ENCODE measurements at regions not wholly inside any gene's neighbourhood (a gene's known extent, or its start where the extent isn't known, plus 50 kb on each side); places are given as distances from the start of the nearest gene placed in this dataset.
A peak's percentile ranks its signal among the peaks of the same experiment; 100 is the strongest.

DNA sequence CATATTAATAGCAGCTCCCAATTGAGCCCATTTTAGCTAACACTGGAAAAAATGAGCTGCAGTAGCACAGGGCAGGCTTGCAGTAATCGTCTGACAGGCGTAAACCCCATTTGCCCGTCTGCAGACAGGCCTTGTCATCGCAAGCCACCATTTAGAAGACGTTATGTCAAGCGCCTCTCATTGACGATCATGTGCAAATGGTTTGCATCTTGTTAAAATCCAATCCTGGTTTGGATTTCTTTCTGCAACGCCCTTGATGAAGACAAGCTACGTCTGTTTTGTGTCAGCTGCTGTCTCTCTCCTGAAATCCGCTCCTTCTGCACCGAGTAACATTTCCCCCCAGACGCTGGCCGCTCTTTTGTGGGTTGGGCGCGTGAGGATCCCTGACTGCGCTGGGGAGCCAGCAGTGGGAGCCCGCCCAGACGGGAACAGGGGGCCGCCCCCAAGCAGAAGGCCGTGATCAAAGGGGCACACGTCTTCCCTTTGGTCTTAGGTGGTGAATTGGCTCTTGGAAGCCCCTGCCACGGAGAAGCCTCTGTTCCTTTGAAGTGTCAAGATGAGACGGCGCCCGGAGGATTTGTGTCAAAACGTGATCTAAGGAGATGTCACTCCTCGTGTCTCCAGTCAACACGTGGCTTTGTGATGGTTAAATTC lies 84.2 kb upstream of the GPC1 start:
- peak in 1 of 2 donors; percentile 40 for DNase-seq (ENCODE audit: low read depth in 2 of 2)
- H3K4me3 ChIP-seq (replicated peaks in 1 of 2; ENCODE audit: low read depth in 2 of 2, low read length in 2 of 2), result no peak overlapping the region
- TF ChIP-seq, protein P1, sequence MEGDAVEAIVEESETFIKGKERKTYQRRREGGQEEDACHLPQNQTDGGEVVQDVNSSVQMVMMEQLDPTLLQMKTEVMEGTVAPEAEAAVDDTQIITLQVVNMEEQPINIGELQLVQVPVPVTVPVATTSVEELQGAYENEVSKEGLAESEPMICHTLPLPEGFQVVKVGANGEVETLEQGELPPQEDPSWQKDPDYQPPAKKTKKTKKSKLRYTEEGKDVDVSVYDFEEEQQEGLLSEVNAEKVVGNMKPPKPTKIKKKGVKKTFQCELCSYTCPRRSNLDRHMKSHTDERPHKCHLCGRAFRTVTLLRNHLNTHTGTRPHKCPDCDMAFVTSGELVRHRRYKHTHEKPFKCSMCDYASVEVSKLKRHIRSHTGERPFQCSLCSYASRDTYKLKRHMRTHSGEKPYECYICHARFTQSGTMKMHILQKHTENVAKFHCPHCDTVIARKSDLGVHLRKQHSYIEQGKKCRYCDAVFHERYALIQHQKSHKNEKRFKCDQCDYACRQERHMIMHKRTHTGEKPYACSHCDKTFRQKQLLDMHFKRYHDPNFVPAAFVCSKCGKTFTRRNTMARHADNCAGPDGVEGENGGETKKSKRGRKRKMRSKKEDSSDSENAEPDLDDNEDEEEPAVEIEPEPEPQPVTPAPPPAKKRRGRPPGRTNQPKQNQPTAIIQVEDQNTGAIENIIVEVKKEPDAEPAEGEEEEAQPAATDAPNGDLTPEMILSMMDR (IDR thresholded peaks at IDR 0.05; ENCODE audit: low read depth, low read length), result no peak

DNA sequence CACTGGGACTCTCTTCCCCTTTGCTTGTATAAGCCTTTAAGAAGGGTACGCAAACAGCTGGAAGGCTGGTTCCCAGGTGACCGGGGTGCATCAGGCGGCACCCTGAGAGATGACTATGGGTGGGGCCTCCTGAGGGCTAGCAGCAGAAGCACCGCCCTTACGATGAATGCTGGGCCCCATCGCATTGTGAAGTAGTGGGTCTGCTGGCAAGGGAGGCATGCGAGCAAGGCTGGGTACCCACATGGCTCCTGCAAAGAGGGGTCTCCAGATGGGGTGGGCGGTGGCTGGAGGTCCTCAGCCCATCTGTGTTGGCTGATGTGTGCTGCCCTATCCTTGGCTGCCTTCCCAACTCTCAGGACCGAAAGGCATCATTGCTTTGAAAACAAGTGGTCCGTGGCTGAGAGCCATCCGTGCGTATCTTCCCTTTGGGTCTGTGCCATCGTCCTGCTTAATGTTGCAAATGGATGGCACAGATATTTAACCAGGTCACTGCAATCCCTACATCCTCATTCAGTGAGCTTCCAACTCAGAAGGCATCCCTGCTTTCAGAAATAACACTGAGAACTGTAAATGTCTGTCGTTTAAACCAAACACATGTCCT lies 83.5 kb upstream of the GPC1 start:
- DNase-seq (ENCODE audit: low read depth in 2 of 2), result no peak
- H3K4me3 ChIP-seq (replicated peaks in 1 of 2; ENCODE audit: low read depth in 2 of 2, low read length in 2 of 2), result no peak overlapping the region
- TF ChIP-seq, protein P1 (IDR thresholded peaks at IDR 0.05; ENCODE audit: low read depth, low read length), result no peak

DNA sequence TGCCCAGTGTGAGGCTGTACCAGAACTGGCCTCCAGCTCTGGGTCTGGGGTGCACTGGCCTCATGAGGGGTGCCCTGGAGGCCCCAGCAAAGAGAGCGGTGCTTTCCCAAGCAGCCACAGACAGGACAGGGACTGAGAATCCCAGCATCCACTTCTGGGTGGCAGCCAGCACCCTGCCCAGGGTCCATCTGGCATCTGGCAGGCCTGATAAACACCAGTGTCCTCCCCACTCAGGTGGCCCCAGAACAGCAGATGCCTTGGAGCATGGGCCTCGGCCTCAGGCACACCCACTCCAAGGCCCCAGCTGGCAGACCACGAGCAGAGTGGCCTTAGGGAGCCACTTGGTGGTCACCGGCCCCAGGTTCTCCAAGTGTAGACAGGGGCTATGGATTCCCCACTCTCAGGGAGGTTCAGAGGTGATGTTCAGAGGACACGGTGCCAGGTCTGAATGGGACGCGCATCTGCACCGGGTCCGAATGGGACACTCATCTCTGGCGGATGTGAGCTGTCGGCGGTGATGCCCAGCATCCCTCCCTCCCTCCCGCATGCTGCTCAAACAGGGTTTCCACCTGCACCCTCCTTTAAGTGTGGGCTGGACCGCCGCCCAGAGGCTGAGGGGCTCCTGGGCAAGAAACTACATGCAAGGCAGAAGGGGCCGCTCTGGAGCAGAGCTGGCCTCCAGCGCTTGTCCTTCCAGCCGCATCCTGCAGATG lies 82.2 kb upstream of the GPC1 start:
- DNase-seq (ENCODE audit: low read depth in 2 of 2), result no peak
- H3K4me3 ChIP-seq (replicated peaks in 1 of 2; ENCODE audit: low read depth in 2 of 2, low read length in 2 of 2), result no peak overlapping the region
- TF ChIP-seq, protein P1 (IDR thresholded peaks at IDR 0.05; ENCODE audit: low read depth, low read length), result no peak

DNA sequence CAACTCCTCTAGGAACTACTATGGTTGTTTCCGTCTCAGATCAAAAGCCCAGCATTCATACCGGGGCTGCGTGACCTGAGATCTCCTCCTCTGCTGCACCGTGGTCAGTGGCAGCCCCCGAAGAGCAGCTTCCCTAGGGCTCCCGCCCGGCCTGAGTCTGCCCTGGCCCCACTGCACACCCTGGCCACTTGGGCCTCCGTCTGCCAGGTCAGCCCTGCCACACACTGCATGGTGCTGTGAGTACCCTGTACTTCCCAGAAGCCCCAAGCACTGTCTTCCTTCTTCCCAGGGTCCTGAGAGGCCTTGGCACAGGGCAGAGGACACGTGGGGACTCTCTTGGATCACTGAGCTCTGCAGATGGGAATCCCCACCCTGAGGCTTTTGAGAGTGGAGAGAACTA lies 81.5 kb upstream of the GPC1 start:
- no peak for DNase-seq (ENCODE audit: low read depth in 2 of 2)
- H3K4me3 ChIP-seq (replicated peaks in 1 of 2; ENCODE audit: low read depth in 2 of 2, low read length in 2 of 2), result no peak overlapping the region
- TF ChIP-seq, protein P1 (IDR thresholded peaks at IDR 0.05; ENCODE audit: low read depth, low read length), result no peak

DNA sequence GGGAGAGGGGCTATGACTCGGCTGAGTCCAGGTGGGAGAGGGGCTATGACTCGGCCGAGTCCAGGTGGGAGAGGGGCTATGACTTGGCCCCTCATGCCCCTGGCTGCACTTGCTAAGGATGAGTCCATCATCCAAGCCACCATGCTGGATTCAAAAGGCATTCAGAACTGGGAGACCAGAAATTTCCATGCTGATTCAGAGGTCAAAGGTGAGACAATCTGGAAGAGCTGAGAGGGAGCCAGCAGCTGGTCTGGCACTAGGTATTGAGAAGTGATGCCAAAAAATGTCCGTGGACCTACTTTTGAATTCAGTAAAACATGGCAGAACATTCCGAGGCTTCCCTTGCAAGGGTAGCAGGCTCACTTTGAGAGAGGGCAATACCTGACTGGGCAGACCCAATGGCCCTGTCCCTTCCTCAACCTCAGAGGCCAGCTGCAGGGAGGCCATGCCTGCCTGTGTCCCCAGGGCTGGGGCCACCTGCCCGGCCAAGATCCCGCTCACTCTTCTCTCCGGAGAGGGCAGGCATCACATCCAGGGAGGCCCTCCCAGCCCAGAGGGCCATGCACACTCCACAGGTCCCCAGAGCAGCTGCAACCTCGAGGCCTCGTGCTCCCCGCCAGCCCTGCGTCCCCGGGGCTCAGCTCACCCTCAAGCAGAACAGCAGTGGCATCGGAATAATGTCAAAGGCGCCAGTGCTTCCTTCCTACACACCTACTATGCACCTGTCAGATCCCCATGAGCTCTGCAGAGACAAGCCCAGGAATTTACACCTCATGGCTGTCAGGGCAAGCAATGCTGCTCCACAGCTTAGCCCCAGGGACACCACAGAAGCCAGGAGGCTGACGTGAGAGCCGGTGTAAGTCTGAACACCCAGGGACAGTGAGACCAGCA lies 80.2 kb upstream of the GPC1 start:
- TF ChIP-seq, protein P1 (IDR thresholded peaks at IDR 0.05; ENCODE audit: low read depth, low read length), result no peak
- no peak overlapping the region for H3K4me3 ChIP-seq (replicated peaks in 1 of 2; ENCODE audit: low read depth in 2 of 2, low read length in 2 of 2)
- DNase-seq (ENCODE audit: low read depth in 2 of 2), result peak; percentile 42 to 68

DNA sequence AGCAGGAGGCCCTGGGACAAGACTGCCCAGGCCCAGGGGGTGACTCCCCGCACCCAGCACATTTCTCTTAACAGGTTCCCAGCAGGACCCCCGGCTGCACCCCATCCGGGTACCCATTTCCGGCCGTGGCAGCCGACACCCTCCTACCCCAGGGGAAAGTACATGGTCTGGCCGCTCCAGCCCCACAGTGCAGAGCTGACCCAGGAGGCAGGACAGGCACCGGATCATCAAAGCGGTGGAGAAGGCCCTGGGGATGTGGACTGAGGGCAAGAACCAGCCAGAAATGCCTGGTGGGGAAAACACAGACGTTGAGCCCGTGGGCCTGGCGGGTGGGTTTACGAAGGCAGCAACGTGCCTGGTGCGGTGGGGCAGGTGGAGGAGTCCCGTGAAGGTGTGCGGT lies 79.5 kb upstream of the GPC1 start:
- no peak for DNase-seq (ENCODE audit: low read depth in 2 of 2)
- TF ChIP-seq, protein P1 (IDR thresholded peaks at IDR 0.05; ENCODE audit: low read depth, low read length), result no peak
- H3K4me3 ChIP-seq (replicated peaks in 1 of 2; ENCODE audit: low read depth in 2 of 2, low read length in 2 of 2), result no peak overlapping the region
